ENCODE measurements at regions not wholly inside any gene's neighbourhood (a gene's known extent, or its start where the extent isn't known, plus 50 kb on each side); places are given as distances from the start of the nearest gene placed in this dataset.

DNA sequence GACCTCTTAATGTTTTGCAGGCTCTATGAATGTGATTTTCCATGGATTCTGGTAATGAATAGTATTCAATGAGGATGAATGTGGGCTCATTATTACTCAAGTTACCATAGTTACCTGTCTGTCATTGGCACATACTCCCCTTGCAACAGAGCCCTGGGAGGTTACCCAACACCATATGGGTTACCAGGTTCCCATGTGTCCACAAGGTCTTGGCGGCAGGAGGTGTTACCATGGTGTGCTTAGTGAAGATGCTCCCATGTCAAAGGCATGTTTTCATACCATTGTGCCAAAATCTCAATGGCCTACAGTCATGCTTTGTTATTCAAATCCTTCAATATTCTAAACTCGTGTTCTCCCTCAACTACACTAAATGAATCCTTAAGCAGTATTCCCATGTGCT lies 232.5 kb downstream of the HDGFL1 start:
- no peak for DNase-seq (ENCODE audit: low read depth in 4 of 4, low spot score in 2 of 4)

DNA sequence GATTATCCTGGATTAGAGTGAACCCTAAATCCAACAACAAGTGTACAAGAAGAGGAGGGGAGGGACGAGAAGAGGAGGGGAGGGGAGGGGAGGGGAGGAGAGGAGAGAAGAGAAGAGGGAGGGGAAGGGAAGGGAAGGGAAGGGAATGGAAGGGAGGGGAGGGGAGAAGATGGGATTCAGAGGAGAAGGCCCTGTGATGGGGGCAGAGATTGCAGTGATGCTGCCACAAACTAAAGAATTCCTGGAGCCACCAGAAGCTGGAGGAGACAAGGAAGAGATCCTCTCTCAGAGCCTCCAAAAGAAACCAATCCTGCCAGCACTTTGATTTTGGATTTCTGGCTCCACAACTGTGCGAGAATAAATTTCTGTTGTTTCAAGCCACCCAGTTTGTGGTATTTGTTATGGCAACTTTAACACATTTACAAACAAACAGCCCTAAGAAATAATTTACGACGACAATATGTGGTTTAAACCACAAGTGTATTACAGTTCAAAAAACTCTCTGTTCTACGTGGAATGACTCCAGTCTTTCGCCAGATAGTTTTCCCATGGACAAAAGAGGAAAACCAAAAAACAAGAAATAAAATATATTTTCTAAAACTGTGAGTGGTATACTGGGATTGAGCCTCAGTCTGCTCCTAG lies 235.4 kb downstream of the HDGFL1 start:
- DNase-seq (ENCODE audit: low read depth in 4 of 4, low spot score in 2 of 4) = no peak

GRCh38 chr6:22807261-22807660 lies 237.9 kb downstream of the HDGFL1 start:
- no peak for DNase-seq (ENCODE audit: low read depth in 4 of 4, low spot score in 2 of 4)

DNA sequence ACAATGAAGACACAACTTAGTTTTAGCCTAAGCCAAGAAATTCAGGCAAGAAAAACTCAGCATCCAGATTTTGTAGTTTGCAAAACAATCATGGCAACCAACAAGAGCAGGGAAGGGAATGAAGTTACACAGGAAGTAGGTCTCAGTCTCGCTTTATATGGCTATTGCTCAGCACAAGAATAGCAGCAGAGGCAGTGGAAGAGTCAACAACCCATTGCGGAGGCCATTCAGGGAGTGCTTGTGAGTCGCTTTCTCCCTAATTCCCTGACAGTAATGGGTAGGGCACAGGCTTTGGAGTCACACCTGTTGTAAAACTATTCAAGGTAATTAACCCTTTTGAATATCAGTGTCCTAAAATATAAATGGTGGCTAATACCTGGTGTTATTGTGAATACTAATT lies 238.5 kb downstream of the HDGFL1 start:
- DNase-seq (ENCODE audit: low read depth in 4 of 4, low spot score in 2 of 4) = no peak

DNA sequence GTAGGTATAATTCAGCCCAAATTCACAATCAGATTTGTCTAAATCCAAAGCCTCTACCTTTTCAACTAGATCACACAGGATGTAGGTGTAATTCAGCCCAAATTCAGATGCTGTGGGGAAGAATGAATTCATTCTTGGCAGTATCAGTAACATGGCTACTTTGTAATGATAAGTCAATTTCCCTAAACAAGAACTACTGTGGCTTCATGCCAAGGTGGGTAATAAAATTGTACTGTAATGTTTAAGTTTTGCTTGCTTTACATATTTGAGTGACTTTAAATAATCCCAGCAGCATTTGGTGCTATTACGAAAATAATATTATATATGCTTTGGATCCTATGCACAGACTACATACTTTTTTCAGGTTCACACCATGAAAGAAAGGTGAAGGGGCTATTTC lies 239.1 kb downstream of the HDGFL1 start:
- no peak for DNase-seq (ENCODE audit: low read depth in 4 of 4, low spot score in 2 of 4)

DNA sequence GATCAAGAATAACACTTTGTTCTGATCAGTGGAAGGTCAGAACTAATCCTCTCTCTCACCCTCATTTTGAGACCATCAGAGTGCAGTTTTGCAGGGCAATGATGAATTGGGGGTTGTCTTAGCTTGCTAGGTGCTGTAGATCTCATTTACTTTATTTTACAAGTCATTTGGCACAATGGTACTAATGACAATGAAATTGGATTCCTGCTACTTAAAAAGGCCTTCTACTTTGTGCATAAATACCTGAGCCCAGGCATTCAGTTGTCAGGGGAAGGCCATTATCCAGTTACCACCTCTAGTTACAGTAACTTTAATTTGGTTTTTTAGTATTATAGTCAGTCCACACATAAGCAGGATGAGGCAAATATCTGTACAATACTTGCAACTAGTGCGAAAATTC lies 240.0 kb downstream of the HDGFL1 start:
- no peak for DNase-seq (ENCODE audit: low read depth in 4 of 4, low spot score in 2 of 4)

DNA sequence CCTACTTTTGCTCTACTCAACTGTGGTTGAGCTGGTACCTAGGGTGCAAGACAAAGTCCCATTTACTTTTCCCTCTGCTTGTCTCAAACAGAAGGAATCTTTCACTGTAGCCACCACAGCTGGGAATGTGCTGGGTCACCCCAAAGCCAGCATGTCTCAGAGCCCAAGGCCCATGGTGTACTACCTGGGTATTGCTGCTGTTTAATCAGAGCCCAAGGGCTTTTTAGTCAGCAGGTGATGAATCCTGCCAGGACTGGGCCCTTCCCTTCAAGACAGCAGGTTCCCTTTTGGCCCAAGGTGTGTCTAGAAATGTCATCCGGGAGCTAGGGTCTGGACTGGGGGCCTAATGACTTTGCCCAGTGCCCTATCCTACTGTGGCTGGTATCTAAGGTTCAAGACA lies 249.8 kb downstream of the HDGFL1 start:
- DNase-seq (ENCODE audit: low read depth in 4 of 4, low spot score in 2 of 4) = no peak

GRCh38 chr6:22821664-22822320 lies 252.4 kb downstream of the HDGFL1 start:
- no peak for DNase-seq (ENCODE audit: low read depth in 4 of 4, low spot score in 2 of 4)

GRCh38 chr6:22825210-22825609 lies 255.8 kb downstream of the HDGFL1 start:
- DNase-seq (ENCODE audit: low read depth in 4 of 4, low spot score in 2 of 4) = no peak

DNA sequence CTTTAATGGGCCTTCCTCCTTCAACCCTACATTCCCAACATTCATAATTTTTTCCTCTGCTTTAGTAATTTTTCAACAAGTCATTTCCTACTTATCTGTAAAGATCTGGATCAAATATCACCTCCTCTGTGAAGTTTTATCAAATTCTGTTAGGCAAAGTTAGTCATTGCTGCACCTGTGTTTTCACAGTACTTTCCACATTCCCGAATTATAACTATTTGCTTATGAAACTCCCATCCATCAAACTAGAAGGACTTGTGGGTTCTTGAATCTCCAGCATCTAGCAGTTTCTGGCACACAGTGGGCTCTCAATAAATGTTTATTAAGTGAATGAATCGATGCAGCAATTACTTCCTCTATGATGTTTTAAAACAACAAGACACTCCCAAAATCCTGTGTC lies 257.6 kb downstream of the HDGFL1 start:
- DNase-seq (ENCODE audit: low read depth in 4 of 4, low spot score in 2 of 4) = no peak

DNA sequence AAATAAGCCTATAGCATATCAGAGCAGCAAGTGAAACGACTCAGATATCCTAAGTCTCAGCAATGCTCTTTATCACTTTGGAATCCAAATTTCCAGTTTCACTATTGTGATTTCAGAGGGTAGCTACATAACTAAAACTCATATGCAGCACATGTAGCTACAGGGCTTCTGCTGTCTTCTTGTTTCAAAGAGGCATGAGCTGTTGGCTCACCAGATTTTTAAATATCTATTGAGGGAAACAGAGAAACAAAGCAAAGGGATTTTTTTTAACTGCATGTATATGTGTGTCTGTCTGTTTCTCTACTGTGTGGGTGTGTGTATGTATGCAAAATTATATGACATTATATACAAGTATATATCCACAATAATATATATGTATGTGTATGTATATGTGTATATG lies 258.4 kb downstream of the HDGFL1 start:
- no peak for DNase-seq (ENCODE audit: low read depth in 4 of 4, low spot score in 2 of 4)

DNA sequence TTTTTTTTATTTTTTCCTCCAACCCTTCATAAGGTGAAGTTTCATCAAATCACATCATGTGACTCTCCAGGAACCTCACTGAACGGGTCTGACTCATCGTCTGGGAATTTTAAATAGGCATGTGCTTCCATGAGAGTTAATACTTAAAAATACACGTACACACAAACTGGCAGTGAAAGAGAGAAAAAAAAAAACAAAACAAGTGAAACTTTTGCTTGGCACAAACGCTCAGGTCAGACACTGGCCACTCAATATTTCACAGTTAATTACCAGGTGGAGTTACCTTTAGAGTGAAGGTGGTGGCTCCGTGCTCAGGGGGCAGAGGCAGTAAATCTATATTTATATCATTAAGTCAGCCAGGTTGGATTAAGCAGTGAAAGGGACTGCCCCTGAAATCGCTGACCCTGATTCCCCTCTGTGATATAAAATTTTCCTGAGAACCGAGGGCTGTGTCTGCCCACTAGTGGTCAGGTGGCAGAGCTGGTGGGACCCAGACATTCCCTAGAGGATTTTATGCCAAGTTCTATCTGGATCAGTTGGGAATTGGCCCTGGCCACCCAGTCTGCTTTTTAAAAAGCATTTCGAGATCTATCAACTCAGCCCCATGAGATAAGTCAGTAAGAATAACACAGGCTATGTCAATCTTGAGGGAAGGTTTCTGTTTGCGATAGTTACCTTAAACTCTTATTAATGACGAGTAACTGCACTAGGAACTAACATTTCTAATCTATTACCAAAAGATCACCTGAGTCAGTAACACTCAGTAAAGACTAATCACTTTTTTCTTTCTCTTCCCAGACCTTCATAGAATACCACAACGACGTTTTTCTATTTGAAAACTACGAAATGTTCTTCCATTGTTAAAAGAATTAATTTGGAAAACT lies 259.1 kb downstream of the HDGFL1 start:
- DNase-seq (ENCODE audit: low read depth in 4 of 4, low spot score in 2 of 4) = peak; percentile 48 to 79 (median 55)

GRCh38 chr6:22829070-22829469 lies 259.7 kb downstream of the HDGFL1 start:
- no peak for DNase-seq (ENCODE audit: low read depth in 4 of 4, low spot score in 2 of 4)

DNA sequence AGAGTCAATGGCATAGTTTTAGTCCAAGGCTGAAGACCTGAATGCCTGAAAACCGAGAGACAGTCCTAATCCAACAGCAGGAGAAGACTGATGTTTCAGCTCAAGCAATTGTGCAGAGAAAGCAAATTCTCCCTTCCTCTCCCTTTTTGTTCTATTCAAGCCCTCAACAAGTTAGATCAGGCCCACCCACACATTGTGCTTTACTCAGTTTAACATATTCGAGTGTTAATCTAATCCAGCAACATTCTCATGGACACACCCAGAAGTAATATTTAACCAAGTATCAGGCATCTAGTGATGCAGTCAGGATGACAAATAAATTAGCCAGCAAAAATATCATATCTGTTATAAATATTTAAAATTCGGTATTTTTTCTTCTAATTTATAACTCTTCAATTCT lies 261.1 kb downstream of the HDGFL1 start:
- no peak for DNase-seq (ENCODE audit: low read depth in 4 of 4, low spot score in 2 of 4)

GRCh38 chr6:22833191-22833590 lies 263.8 kb downstream of the HDGFL1 start:
- DNase-seq (ENCODE audit: low read depth in 4 of 4, low spot score in 2 of 4) = no peak

DNA sequence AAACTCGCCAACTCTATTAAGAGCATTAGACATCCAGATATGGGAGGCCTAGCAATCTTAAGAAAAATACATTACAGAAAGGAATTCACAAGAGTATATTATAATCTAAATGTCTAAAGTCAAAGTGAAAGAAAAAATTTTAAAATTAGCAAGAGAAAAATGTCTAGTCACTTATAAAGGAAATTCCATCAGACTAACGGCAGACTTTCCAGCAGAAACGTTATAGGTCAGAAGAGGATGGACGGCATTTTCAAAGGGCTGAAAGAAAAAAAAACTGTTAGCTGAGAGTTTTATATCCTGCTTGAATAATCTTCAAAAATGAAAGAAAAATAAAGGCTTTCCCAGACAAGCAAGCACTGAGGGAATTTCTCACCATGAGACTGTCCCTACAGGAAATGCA lies 269.0 kb downstream of the HDGFL1 start:
- no peak for DNase-seq (ENCODE audit: low read depth in 4 of 4, low spot score in 2 of 4)

DNA sequence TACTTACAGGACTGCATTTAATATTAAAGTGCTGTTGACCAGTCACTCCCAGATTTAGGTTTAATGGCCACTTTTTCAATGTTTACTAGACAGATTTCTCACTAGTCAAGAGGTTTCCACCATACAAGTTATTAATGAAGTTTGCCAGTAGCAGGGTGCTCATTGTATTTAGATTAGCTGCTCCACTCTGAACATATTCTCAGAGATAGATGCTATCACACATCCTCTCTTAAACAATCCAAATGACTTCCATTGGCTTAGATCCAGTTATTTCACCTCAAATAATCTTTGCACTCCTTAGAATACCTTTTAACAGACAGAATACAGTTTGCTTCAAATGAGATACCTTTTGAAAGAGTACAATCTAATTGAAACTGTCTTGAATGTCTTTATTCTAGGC lies 276.1 kb downstream of the HDGFL1 start:
- no peak for DNase-seq (ENCODE audit: low read depth in 4 of 4, low spot score in 2 of 4)

GRCh38 chr6:22848121-22848520 lies 278.8 kb downstream of the HDGFL1 start:
- DNase-seq (ENCODE audit: low read depth in 4 of 4, low spot score in 2 of 4) = no peak

GRCh38 chr6:22849921-22850320 lies 280.6 kb downstream of the HDGFL1 start:
- no peak for DNase-seq (ENCODE audit: low read depth in 4 of 4, low spot score in 2 of 4)

GRCh38 chr6:22852101-22852500 lies 282.7 kb downstream of the HDGFL1 start:
- DNase-seq (ENCODE audit: low read depth in 4 of 4, low spot score in 2 of 4) = no peak

DNA sequence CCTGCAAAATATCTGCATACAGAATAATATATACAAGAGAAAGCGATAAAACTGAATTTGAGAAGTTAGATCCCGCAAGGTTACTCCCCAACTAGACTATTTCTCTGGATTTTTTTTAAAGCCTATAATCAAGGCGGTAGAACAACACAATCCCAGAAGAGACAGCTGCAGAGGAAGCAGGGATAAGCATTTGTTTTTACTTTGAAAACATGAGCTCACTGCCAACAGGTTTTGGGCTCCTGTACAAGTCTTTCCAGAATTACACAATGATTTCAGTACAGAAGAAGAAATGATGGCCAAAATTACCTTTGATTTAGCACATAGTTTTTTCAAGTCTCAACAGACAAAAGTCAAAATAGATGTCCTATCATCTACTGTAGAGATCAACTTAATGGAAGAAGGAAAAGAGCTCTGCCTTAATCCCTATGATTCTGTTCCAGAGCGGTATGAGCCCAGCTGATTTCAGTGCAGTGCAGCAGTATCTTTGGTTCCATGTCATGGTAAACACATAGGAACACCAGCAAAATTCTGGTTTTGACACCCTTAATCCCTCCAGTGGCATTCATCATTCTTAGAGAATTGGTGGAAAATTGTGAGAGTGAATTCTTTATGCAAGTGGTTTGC lies 304.3 kb downstream of the HDGFL1 start:
- no peak for DNase-seq (ENCODE audit: low read depth in 4 of 4, low spot score in 2 of 4)
